ENCODE measurements at regions not wholly inside any gene's neighbourhood (a gene's known extent, or its start where the extent isn't known, plus 50 kb on each side); places are given as distances from the start of the nearest gene placed in this dataset.

DNA sequence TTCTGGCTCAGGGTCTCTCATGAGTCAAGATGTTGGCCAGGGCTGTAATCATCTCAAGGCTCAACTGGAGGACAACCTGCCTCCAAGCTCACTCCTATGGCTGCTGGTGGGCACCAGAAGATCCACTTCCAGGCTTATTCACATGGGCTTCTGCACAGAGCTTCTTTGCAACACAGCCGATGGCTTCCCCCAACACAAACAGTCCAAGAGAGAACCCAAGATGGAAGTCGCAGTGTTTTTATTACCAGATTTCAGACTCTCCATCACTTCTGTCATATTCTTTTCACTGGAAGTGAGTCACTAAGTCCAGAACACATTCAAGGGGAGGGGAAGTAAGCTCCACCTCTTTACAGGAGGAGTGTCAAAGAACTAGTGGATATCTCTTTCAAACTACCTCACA is 75.5 kb downstream of the CD164 start:
- TF ChIP-seq, protein P1, sequence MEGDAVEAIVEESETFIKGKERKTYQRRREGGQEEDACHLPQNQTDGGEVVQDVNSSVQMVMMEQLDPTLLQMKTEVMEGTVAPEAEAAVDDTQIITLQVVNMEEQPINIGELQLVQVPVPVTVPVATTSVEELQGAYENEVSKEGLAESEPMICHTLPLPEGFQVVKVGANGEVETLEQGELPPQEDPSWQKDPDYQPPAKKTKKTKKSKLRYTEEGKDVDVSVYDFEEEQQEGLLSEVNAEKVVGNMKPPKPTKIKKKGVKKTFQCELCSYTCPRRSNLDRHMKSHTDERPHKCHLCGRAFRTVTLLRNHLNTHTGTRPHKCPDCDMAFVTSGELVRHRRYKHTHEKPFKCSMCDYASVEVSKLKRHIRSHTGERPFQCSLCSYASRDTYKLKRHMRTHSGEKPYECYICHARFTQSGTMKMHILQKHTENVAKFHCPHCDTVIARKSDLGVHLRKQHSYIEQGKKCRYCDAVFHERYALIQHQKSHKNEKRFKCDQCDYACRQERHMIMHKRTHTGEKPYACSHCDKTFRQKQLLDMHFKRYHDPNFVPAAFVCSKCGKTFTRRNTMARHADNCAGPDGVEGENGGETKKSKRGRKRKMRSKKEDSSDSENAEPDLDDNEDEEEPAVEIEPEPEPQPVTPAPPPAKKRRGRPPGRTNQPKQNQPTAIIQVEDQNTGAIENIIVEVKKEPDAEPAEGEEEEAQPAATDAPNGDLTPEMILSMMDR (IDR thresholded peaks at IDR 0.05): no peak
- TF ChIP-seq POLR2A (IDR thresholded peaks at IDR 0.05): no peak
